Activated naive CD8-positive, alpha-beta T cell treated with anti-CD3 and anti-CD28 coated beads, Interleukin-2, amount 10 ng/mL, durations not matched to agents 7 days and 5 days (primary cell): ENCODE measurements at regions not wholly inside any gene's neighbourhood (a gene's known extent, or its start where the extent isn't known, plus 50 kb on each side); places are given as distances from the start of the nearest gene placed in this dataset.

ENCODE experiments used
- ATAC-seq: fragments of 150-1000 bp; cut with Tn5 transposase; one replicate; pipeline ENCODE4 v1.10.0; 2021; ENCODE audit warnings: low read depth, moderate library complexity
- POLR2A ChIA-PET: fragments of 350-600 bp; sonication (Branson Sonifier 250); formaldehyde crosslinking; loops from one replicate; lab custom pipeline; 2021; ENCODE audit warnings: antibody characterized with exemption; lab: Charles Lee
- DNase-seq: peaks from one replicate; pipeline ENCODE4 v3.0.0; 2021
- H3K27ac Mint-ChIP-seq: one replicate; pipeline ENCODE4 v1.8.0; 2022; ENCODE audit warnings: mild to moderate bottlenecking, mixed read lengths
- H3K27me3 Mint-ChIP-seq: one replicate; pipeline ENCODE4 v1.8.0; 2022; ENCODE audit warnings: mild to moderate bottlenecking, moderate library complexity, mixed read lengths
- H3K36me3 Mint-ChIP-seq: one replicate; pipeline ENCODE4 v1.8.0; 2021; ENCODE audit warnings: mild to moderate bottlenecking, mixed read lengths
- H3K4me1 Mint-ChIP-seq: one replicate; pipeline ENCODE4 v1.8.0; 2021; ENCODE audit warnings: mixed read lengths
- H3K4me3 Mint-ChIP-seq: one replicate; pipeline ENCODE4 v1.8.0; 2022; ENCODE audit warnings: mild to moderate bottlenecking, moderate library complexity, mixed read lengths
- H3K9me3 Mint-ChIP-seq: one replicate; pipeline ENCODE4 v1.8.0; 2021; ENCODE audit warnings: mixed read lengths

- H3K4me1 Mint-ChIP-seq: no peaks in the 10 kb centered on the region
- no peak for ATAC-seq
- H3K9me3 Mint-ChIP-seq: no peaks in the 10 kb centered on the region
- no peak overlapping the region for H3K4me3 Mint-ChIP-seq
- POLR2A ChIA-PET: no interaction called here
- no peaks in the 10 kb centered on the region for H3K36me3 Mint-ChIP-seq
- H3K27ac Mint-ChIP-seq: no peak overlapping the region
- H3K27me3 Mint-ChIP-seq: peaks cover 7% of the 10 kb centered on the region
- DNase-seq: no peak
Observed at GRCh38 chr14:60563113-60563512, 54.2 kb downstream of the SIX6 start.

DNA sequence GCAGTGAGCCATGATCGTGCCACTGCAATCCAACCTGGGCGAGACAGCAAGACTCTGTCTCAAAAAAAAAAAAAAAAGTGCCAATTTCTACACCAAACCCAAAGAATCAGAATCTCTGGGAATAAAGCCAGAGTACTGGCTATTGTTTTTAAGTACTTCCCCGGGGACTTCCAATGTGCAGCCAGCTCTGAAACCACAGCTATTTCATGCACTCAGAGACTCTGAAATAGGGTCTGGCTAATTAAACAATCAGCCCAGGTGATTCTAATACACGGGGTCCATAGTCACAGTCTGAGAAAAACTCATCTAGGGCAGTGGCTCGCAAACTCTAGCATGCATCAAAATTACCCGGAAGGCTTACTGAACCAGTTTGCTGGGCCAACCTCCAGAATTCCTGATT lies 56.3 kb downstream of the SIX6 start:
- H3K27ac Mint-ChIP-seq: no peak overlapping the region
- H3K4me3 Mint-ChIP-seq: no peak overlapping the region
- DNase-seq (no peak), ATAC-seq (no peak)
- peaks cover 7% of the 10 kb centered on the region for H3K27me3 Mint-ChIP-seq
- H3K36me3 Mint-ChIP-seq: no peaks in the 10 kb centered on the region
- no peaks in the 10 kb centered on the region for H3K4me1 Mint-ChIP-seq
- POLR2A ChIA-PET: no interaction called here
- no peaks in the 10 kb centered on the region for H3K9me3 Mint-ChIP-seq

GRCh38 chr14:60566101-60566500 lies 57.2 kb downstream of the SIX6 start:
- Mint-ChIP-seq H3K9me3 (no peaks in the 10 kb centered on the region), H3K36me3 (no peaks in the 10 kb centered on the region), H3K4me3 (no peak overlapping the region), H3K27ac (no peak overlapping the region), H3K4me1 (no peaks in the 10 kb centered on the region), H3K27me3 (peaks cover 6% of the 10 kb centered on the region)
- no peak for DNase-seq
- no peak for ATAC-seq
- POLR2A ChIA-PET: no interaction called here

DNA sequence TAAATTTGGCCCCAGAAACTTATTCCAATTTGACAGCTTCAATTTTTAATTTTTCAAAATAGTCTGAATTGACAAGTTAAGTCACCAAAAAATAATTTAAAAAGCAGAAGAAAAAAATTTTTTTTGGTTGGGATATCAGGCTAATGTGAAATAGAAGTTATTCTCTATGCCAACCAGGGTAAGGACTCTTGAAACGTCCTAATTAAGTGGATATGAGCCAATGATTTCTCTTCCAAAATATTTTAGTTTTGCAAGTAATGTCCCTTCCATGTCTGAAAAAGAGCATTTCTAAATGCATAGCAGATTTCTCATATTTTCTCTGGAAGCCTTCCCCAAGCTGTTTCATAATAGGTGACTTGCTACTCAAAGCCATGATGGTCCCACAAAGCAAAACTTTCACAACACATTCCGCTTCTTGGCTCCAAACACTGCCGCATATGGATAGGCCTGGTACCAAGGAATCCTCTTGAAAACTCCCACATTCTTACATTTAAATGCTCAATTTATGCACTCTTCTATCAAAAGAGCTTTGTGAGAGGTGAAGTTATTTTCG lies 65.1 kb downstream of the SIX6 start:
- Mint-ChIP-seq H3K27ac (no peak overlapping the region), H3K9me3 (no peaks in the 10 kb centered on the region), H3K4me3 (no peak overlapping the region), H3K27me3 (peaks cover 5% of the 10 kb centered on the region), H3K4me1 (peaks cover 3% of the 10 kb centered on the region), H3K36me3 (no peaks in the 10 kb centered on the region)
- DNase-seq (no peak), ATAC-seq (no peak)
- POLR2A ChIA-PET: no interaction called here

DNA sequence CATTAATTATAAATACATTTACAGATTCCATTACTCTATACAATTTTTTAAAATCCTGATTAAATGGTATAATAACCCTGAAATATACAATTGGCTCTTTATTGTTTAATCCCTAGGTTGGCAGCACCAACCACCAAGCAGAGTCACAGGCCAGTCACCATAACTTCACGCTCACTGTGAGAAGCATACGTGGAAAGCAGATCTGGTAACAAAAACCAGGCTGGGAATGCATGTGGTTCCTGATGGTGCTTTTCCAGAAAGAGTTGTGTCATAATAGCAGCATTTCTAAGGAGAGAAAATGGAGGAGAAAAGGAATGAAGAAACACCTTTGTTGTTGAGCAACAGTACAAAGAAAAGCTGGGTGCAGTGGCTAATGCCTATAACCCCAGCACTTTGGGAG lies 66.1 kb downstream of the SIX6 start:
- Mint-ChIP-seq H3K4me1 (peaks cover 3% of the 10 kb centered on the region), H3K27ac (no peak overlapping the region), H3K27me3 (peaks cover 5% of the 10 kb centered on the region), H3K36me3 (no peaks in the 10 kb centered on the region), H3K9me3 (no peaks in the 10 kb centered on the region), H3K4me3 (no peak overlapping the region)
- no peak for ATAC-seq
- POLR2A ChIA-PET: no interaction called here
- no peak for DNase-seq

DNA sequence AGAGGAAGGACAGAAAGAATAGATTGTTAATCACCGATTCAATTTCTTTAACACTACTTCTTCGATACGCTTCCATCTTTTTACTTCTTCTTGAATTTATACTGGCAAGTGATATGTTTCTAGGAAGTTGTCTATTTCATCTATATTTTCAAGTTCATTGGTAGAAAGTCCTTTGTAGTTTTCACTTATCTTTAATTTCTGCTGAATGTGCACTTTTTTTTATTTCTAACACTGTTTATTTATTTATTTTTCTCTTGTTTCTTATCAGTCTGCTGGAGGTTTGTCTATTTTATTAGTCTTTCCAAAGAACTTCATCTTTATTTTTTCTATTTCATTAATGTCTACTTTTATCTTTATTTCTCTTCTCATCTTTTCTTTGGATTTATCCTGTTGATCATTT lies 63.6 kb downstream of the SIX1 start:
- DNase-seq: no peak
- no peaks in the 10 kb centered on the region for H3K9me3 Mint-ChIP-seq
- H3K4me1 Mint-ChIP-seq: no peaks in the 10 kb centered on the region
- no peaks in the 10 kb centered on the region for H3K36me3 Mint-ChIP-seq
- H3K27me3 Mint-ChIP-seq: peaks cover 17% of the 10 kb centered on the region
- no peak overlapping the region for H3K4me3 Mint-ChIP-seq
- ATAC-seq: no peak
- H3K27ac Mint-ChIP-seq: no peak overlapping the region
- POLR2A ChIA-PET: no interaction called here

GRCh38 chr14:60589442-60589841 lies 59.8 kb downstream of the SIX1 start:
- Mint-ChIP-seq H3K27me3 (peaks cover 17% of the 10 kb centered on the region), H3K27ac (no peak overlapping the region), H3K4me1 (no peaks in the 10 kb centered on the region), H3K4me3 (no peak overlapping the region), H3K9me3 (no peaks in the 10 kb centered on the region), H3K36me3 (no peaks in the 10 kb centered on the region)
- POLR2A ChIA-PET: no interaction called here
- DNase-seq: no peak
- ATAC-seq: no peak

GRCh38 chr14:60590991-60591414 lies 58.3 kb downstream of the SIX1 start:
- DNase-seq: no peak
- Mint-ChIP-seq H3K4me3 (no peak overlapping the region), H3K27me3 (peaks cover 17% of the 10 kb centered on the region), H3K36me3 (no peaks in the 10 kb centered on the region), H3K4me1 (no peaks in the 10 kb centered on the region), H3K27ac (no peak overlapping the region), H3K9me3 (no peaks in the 10 kb centered on the region)
- ATAC-seq: peak; percentile 39
- POLR2A ChIA-PET: no interaction called here
